WTC11 (cell line): ENCODE measurements at regions not wholly inside any gene's neighbourhood (a gene's known extent, or its start where the extent isn't known, plus 50 kb on each side); places are given as distances from the start of the nearest gene placed in this dataset.
"Not testable (repeated sequence)": the region's sequence is repeated elsewhere in the genome, so short reads cannot be mapped to it uniquely, and the experiment has no call there.

Experiments used
- ATAC-seq: fragments of 200-7000 bp; cut with Tn5 transposase; 2 replicates; pipeline ENCODE4 v1.10.0; 2021; ENCODE audit warnings: mild to moderate bottlenecking, moderate library complexity
- CTCF ChIA-PET: fragments of 300-600 bp; sonication (Branson Sonifier 250); formaldehyde crosslinking; loops from one replicate; lab custom pipeline; 2021; ENCODE audit warnings: antibody characterized with exemption; lab: Charles Lee
- POLR2A ChIA-PET: fragments of 350-600 bp; sonication (Branson Sonifier 250); formaldehyde crosslinking; loops from one replicate; lab custom pipeline; 2021; ENCODE audit warnings: antibody characterized with exemption; lab: Charles Lee
- DNase-seq: peaks from one replicate; pipeline ENCODE4 v3.0.0; 2021; ENCODE audit warnings: low spot score
- H3K27ac Mint-ChIP-seq: 2 replicates; pipeline ENCODE4 v1.8.0; 2021; ENCODE audit warnings: mixed read lengths
- H3K27me3 Mint-ChIP-seq: 2 replicates; pipeline ENCODE4 v1.8.0; 2021; ENCODE audit warnings: low read depth, mild to moderate bottlenecking, moderate library complexity, mixed read lengths
- H3K36me3 Mint-ChIP-seq: 2 replicates; pipeline ENCODE4 v1.8.0; 2021; ENCODE audit warnings: mixed read lengths
- H3K4me1 Mint-ChIP-seq: 2 replicates; pipeline ENCODE4 v1.8.0; 2022; ENCODE audit warnings: mixed read lengths
- H3K4me3 Mint-ChIP-seq: 2 replicates; pipeline ENCODE4 v1.8.0; 2021; ENCODE audit warnings: mild to moderate bottlenecking, moderate library complexity, mixed read lengths
- H3K9me3 Mint-ChIP-seq: 2 replicates; pipeline ENCODE4 v1.8.0; 2021; ENCODE audit warnings: mixed read lengths
- ATF1 ChIP-seq: sonication (generic); formaldehyde crosslinking; IDR thresholded peaks from 2 replicates; pipeline ENCODE4 v1.8.1; 2023; ENCODE audit warnings: mild to moderate bottlenecking, moderate library complexity, missing genetic modification reagents
- CDX4 ChIP-seq: fragments of 250-450 bp; sonication (Bioruptor Pico); IDR thresholded peaks from 2 replicates; pipeline ENCODE4 v1.9.0; 2021; ENCODE audit warnings: moderate library complexity, mild to moderate bottlenecking, inconsistent platforms, borderline replicate concordance
- ELF4 ChIP-seq: sonication (generic); formaldehyde crosslinking; IDR thresholded peaks from 2 replicates; pipeline ENCODE4 v1.8.1; 2022; ENCODE audit warnings: low read depth, mild to moderate bottlenecking, moderate library complexity, missing genetic modification reagents
- ERG ChIP-seq: fragments of 250-450 bp; sonication (Bioruptor Pico); IDR thresholded peaks from 2 replicates; pipeline ENCODE4 v1.8.0; 2021; ENCODE audit warnings: mild to moderate bottlenecking
- HMGXB4 ChIP-seq: sonication (generic); formaldehyde crosslinking; IDR thresholded peaks from 2 replicates; pipeline ENCODE4 v1.8.1; 2023; ENCODE audit warnings: mild to moderate bottlenecking, moderate library complexity, missing genetic modification reagents
- JAZF1 ChIP-seq: fragments of 250-450 bp; sonication (Bioruptor Pico); IDR thresholded peaks from 2 replicates; pipeline ENCODE4 v1.9.0; 2021; ENCODE audit warnings: moderate library complexity, mild to moderate bottlenecking, inconsistent platforms
- JUN ChIP-seq: sonication (generic); formaldehyde crosslinking; IDR thresholded peaks from 2 replicates; pipeline ENCODE4 v1.8.0; 2023; ENCODE audit warnings: mild to moderate bottlenecking, missing genetic modification reagents
- MYBL2 ChIP-seq: sonication (generic); formaldehyde crosslinking; IDR thresholded peaks from 2 replicates; pipeline ENCODE4 v1.8.1; 2023; ENCODE audit warnings: mild to moderate bottlenecking, moderate library complexity, missing genetic modification reagents
- NFATC4 ChIP-seq: fragments of 250-450 bp; sonication (Bioruptor Pico); IDR thresholded peaks from 2 replicates; pipeline ENCODE4 v1.9.0; 2021; ENCODE audit warnings: mild to moderate bottlenecking
- NR3C1 ChIP-seq: sonication (generic); formaldehyde crosslinking; conservative IDR thresholded peaks from 2 replicates; pipeline ENCODE4 v1.8.1; 2023; ENCODE audit warnings: low read depth, mild to moderate bottlenecking, missing genetic modification reagents
- OVOL2 ChIP-seq: fragments of 250-450 bp; sonication (Bioruptor Pico); IDR thresholded peaks from 2 replicates; pipeline ENCODE4 v1.9.0; 2021; ENCODE audit warnings: mild to moderate bottlenecking, borderline replicate concordance
- RELA ChIP-seq: sonication (generic); formaldehyde crosslinking; IDR thresholded peaks from 2 replicates; pipeline ENCODE4 v1.8.1; 2022; ENCODE audit warnings: missing genetic modification reagents, mild to moderate bottlenecking, borderline replicate concordance
- TEAD1 ChIP-seq: sonication (generic); formaldehyde crosslinking; IDR thresholded peaks from 2 replicates; pipeline ENCODE4 v1.8.0; 2022; ENCODE audit warnings: mild to moderate bottlenecking, missing genetic modification reagents
- TP53 ChIP-seq: sonication (generic); formaldehyde crosslinking; IDR thresholded peaks from 2 replicates; pipeline ENCODE4 v1.8.1; 2023; ENCODE audit warnings: mild to moderate bottlenecking, missing genetic modification reagents
- USF2 ChIP-seq: sonication (generic); formaldehyde crosslinking; IDR thresholded peaks from 2 replicates; pipeline ENCODE4 v1.8.1; 2023; ENCODE audit warnings: mild to moderate bottlenecking, missing genetic modification reagents, moderate library complexity
- ZNF219 ChIP-seq: sonication (generic); formaldehyde crosslinking; IDR thresholded peaks from 2 replicates; pipeline ENCODE4 v1.8.0; 2023; ENCODE audit warnings: missing genetic modification reagents, mild to moderate bottlenecking, borderline replicate concordance
- ZNF263 ChIP-seq: sonication (generic); formaldehyde crosslinking; IDR thresholded peaks from 2 replicates; pipeline ENCODE4 v1.8.1; 2022; ENCODE audit warnings: low read depth, mild to moderate bottlenecking, moderate library complexity, missing genetic modification reagents
- ZNF281 ChIP-seq: sonication (generic); formaldehyde crosslinking; IDR thresholded peaks from 2 replicates; pipeline ENCODE4 v1.8.0; 2023; ENCODE audit warnings: mild to moderate bottlenecking, missing genetic modification reagents
- ZNF512 ChIP-seq: sonication (generic); formaldehyde crosslinking; IDR thresholded peaks from 2 replicates; pipeline ENCODE4 v1.8.1; 2022; ENCODE audit warnings: missing genetic modification reagents, borderline replicate concordance

GRCh38 chr13:78060966-78061365, 142.3 kb upstream of the EDNRB start:
- no peak overlapping the region for H3K4me3 Mint-ChIP-seq
- H3K27ac Mint-ChIP-seq = no peak overlapping the region
- peaks cover 55% of the 10 kb centered on the region for H3K9me3 Mint-ChIP-seq
- POLR2A ChIA-PET = no interaction called here
- no peaks in the 10 kb centered on the region for H3K4me1 Mint-ChIP-seq
- ATAC-seq (peak; percentile 36; the same call in 1 of the 2 replicates), DNase-seq (no peak)
- peaks cover 6% of the 10 kb centered on the region; the same call in 1 of the 2 replicates for H3K27me3 Mint-ChIP-seq
- CTCF ChIA-PET = interaction anchor here (1.7 kb wide), 1 partner anchor 60 kb away, joined by 5 read pairs; no protein-coding TSS in a partner anchor
- TF ChIP-seq TEAD1 (no peak), TP53 (CRISPR knock-in tag) (no peak), ELF4 (CRISPR knock-in tag) (no peak), USF2 (CRISPR knock-in tag) (no peak), ZNF512 (CRISPR knock-in tag) (no peak), HMGXB4 (CRISPR knock-in tag) (no peak), RELA (CRISPR knock-in tag) (no peak), JAZF1 (no peak), NR3C1 (CRISPR knock-in tag) (no peak), ZNF219 (CRISPR knock-in tag) (no peak), ZNF263 (no peak), JUN (no peak), MYBL2 (CRISPR knock-in tag) (no peak), CDX4 (CRISPR knock-in tag) (no peak), ZNF281 (CRISPR knock-in tag) (no peak), ERG (CRISPR knock-in tag) (no peak), NFATC4 (no peak), OVOL2 (no peak), ATF1 (no peak)
- peaks cover 29% of the 10 kb centered on the region for H3K36me3 Mint-ChIP-seq

- DNase-seq, H3K27ac Mint-ChIP-seq, H3K4me3 Mint-ChIP-seq, POLR2A ChIA-PET, ATAC-seq, CTCF ChIA-PET, H3K27me3 Mint-ChIP-seq: not testable (repeated sequence)
- Mint-ChIP-seq H3K36me3 (peaks cover 34% of the 10 kb centered on the region), H3K9me3 (peaks cover 52% of the 10 kb centered on the region), H3K4me1 (peaks cover 13% of the 10 kb centered on the region)
Measured at GRCh38 chr13:78056865-78057264, 138.2 kb upstream of the EDNRB start.
